MM.1S (cell line): ENCODE measurements at regions not wholly inside any gene's neighbourhood (a gene's known extent, or its start where the extent isn't known, plus 50 kb on each side); places are given as distances from the start of the nearest gene placed in this dataset.

Experiments
- DNase-seq: peaks from one replicate; pipeline ENCODE4 v3.0.0-alpha.2; 2015
- H2AFZ ChIP-seq: fragments of 300-600 bp; sonication (generic); 2 replicates; pipeline ENCODE4 v1.6.0; 2016; ENCODE audit warnings: antibody characterized with exemption, low read length
- H3F3A ChIP-seq: fragments of 300-600 bp; sonication (generic); 2 replicates; pipeline ENCODE4 v1.6.1; 2016; ENCODE audit warnings: mild to moderate bottlenecking, antibody characterized with exemption, low read length, moderate library complexity, mixed read lengths; ENCODE audit not compliant: insufficient read depth
- H3K27ac ChIP-seq: fragments of 300-600 bp; sonication (generic); 2 replicates; pipeline ENCODE4 v1.5.1; 2016; ENCODE audit warnings: mild to moderate bottlenecking, low read length
- H3K27me3 ChIP-seq: fragments of 300-600 bp; sonication (generic); replicated peaks from 2 replicates; pipeline ENCODE4 v1.6.0; 2016; ENCODE audit warnings: low read length; ENCODE audit not compliant: insufficient read depth
- H3K36me3 ChIP-seq: fragments of 300-600 bp; sonication (generic); replicated peaks from 2 replicates; pipeline ENCODE4 v1.6.1; 2016; ENCODE audit warnings: mild to moderate bottlenecking, low read length, mixed read lengths; ENCODE audit not compliant: insufficient read depth
- H3K4me1 ChIP-seq: fragments of 300-600 bp; sonication (generic); 2 replicates; pipeline ENCODE4 v1.6.1; 2016; ENCODE audit warnings: low read length, mixed read lengths
- H3K4me2 ChIP-seq: fragments of 300-600 bp; sonication (generic); 2 replicates; pipeline ENCODE4 v1.6.0; 2016; ENCODE audit warnings: low read depth, low read length
- H3K4me3 ChIP-seq: fragments of 300-600 bp; sonication (generic); 2 replicates; pipeline ENCODE4 v1.5.1; 2016; ENCODE audit warnings: low read length, mixed read lengths
- H3K79me2 ChIP-seq: fragments of 300-600 bp; sonication (generic); 2 replicates; pipeline ENCODE4 v1.6.1; 2016; ENCODE audit warnings: mixed run types, low read length, mixed read lengths
- H3K9ac ChIP-seq: fragments of 300-600 bp; sonication (generic); 2 replicates; pipeline ENCODE4 v1.6.1; 2016; ENCODE audit warnings: low read length, mixed read lengths
- H3K9me2 ChIP-seq: fragments of 300-600 bp; sonication (generic); replicated peaks from 2 replicates; pipeline ENCODE4 v1.6.1; 2016; ENCODE audit warnings: mild to moderate bottlenecking, low read length, mixed read lengths; ENCODE audit not compliant: insufficient read depth
- H3K9me3 ChIP-seq: fragments of 300-600 bp; sonication (generic); replicated peaks from 2 replicates; pipeline ENCODE4 v1.6.1; 2016; ENCODE audit warnings: mild to moderate bottlenecking, low read length, mixed read lengths; ENCODE audit not compliant: insufficient read depth
- H4K20me1 ChIP-seq: fragments of 300-600 bp; sonication (generic); 2 replicates; pipeline ENCODE4 v1.6.1; 2016; ENCODE audit warnings: mild to moderate bottlenecking, low read length, moderate library complexity, mixed read lengths; ENCODE audit not compliant: insufficient read depth
- CTCF ChIP-seq: fragments of 300-600 bp; sonication (generic); IDR thresholded peaks from 2 replicates; pipeline ENCODE4 v1.5.1; 2016; ENCODE audit warnings: antibody characterized with exemption, low read length, mixed read lengths
- EZH2 ChIP-seq: fragments of 300-600 bp; sonication (generic); optimal IDR thresholded peaks from 2 replicates; pipeline ENCODE3; 2017; ENCODE audit warnings: low read depth, mild to moderate bottlenecking, antibody characterized with exemption, low read length, mixed read lengths
- EZH2phosphoT487 ChIP-seq: fragments of 300-600 bp; sonication (generic); IDR thresholded peaks from 2 replicates; pipeline ENCODE4 v1.6.1; 2018; ENCODE audit warnings: antibody characterized with exemption, low read length

- Histone ChIP-seq H3K9ac (no peak overlapping the region), H3F3A (no peaks in the 10 kb centered on the region), H3K36me3 (no peaks in the 10 kb centered on the region), H4K20me1 (no peaks in the 10 kb centered on the region), H3K9me2 (no peaks in the 10 kb centered on the region), H3K9me3 (no peaks in the 10 kb centered on the region), H3K79me2 (no peaks in the 10 kb centered on the region), H3K4me3 (no peak overlapping the region), H3K27ac (no peak overlapping the region), H3K4me1 (no peaks in the 10 kb centered on the region), H2AFZ (no peak overlapping the region), H3K4me2 (no peak overlapping the region), H3K27me3 (no peaks in the 10 kb centered on the region)
- TF ChIP-seq EZH2 (no peak), EZH2phosphoT487 (no peak), CTCF (no peak)
- DNase-seq, result no peak
These were observed 1011.7 kb downstream of the GATA3 start for GRCh38 chr10:9066152-9066551.

GRCh38 chr10:9068003-9068402, 1013.5 kb downstream of the GATA3 start:
- Histone ChIP-seq H2AFZ (no peak overlapping the region), H3K27ac (no peak overlapping the region), H3K9me3 (no peaks in the 10 kb centered on the region), H3K9ac (no peak overlapping the region), H3K4me1 (no peaks in the 10 kb centered on the region), H3K4me3 (no peak overlapping the region), H3K4me2 (no peak overlapping the region), H3F3A (no peaks in the 10 kb centered on the region), H4K20me1 (no peaks in the 10 kb centered on the region), H3K79me2 (no peaks in the 10 kb centered on the region), H3K36me3 (no peaks in the 10 kb centered on the region), H3K27me3 (no peaks in the 10 kb centered on the region), H3K9me2 (no peaks in the 10 kb centered on the region)
- TF ChIP-seq EZH2phosphoT487, result no peak
- TF ChIP-seq CTCF, result no peak
- no peak for TF ChIP-seq EZH2
- DNase-seq, result no peak

- Histone ChIP-seq H3K4me1 (no peaks in the 10 kb centered on the region), H3K79me2 (no peaks in the 10 kb centered on the region), H3K4me3 (no peak overlapping the region), H3K27ac (no peak overlapping the region), H3K4me2 (no peak overlapping the region), H4K20me1 (no peaks in the 10 kb centered on the region), H3K9me2 (no peaks in the 10 kb centered on the region), H3K36me3 (no peaks in the 10 kb centered on the region), H3K27me3 (no peaks in the 10 kb centered on the region), H3K9ac (no peak overlapping the region), H2AFZ (no peak overlapping the region), H3F3A (no peaks in the 10 kb centered on the region), H3K9me3 (no peaks in the 10 kb centered on the region)
- TF ChIP-seq EZH2 (no peak), EZH2phosphoT487 (no peak), CTCF (no peak)
- DNase-seq, result no peak
These were observed 1014.6 kb downstream of the GATA3 start for GRCh38 chr10:9069136-9069535.
